IPS DF 6.9 (cell line): ENCODE measurements at regions not wholly inside any gene's neighbourhood (a gene's known extent, or its start where the extent isn't known, plus 50 kb on each side); places are given as distances from the start of the nearest gene placed in this dataset.
"Not testable (repeated sequence)": the region's sequence is repeated elsewhere in the genome, so short reads cannot be mapped to it uniquely, and the experiment has no call there.

Source experiments
- DNase-seq: peaks from one replicate; pipeline ENCODE4 v3.0.0-alpha.2; 2013; ENCODE audit warnings: low read depth, low spot score
- H3K27ac ChIP-seq: one replicate; pipeline ENCODE4 v1.5.1; 2013; ENCODE audit warnings: low read length, control low read depth
- H3K27me3 ChIP-seq: 2 replicates; pipeline ENCODE4 v1.6.1; 2013; ENCODE audit warnings: mild to moderate bottlenecking, low read length; ENCODE audit not compliant: control insufficient read depth, insufficient read depth
- H3K36me3 ChIP-seq: 2 replicates; pipeline ENCODE4 v1.6.1; 2013; ENCODE audit warnings: low read length; ENCODE audit not compliant: control insufficient read depth, insufficient read depth
- H3K4me1 ChIP-seq: 2 replicates; pipeline ENCODE4 v1.6.1; 2013; ENCODE audit warnings: low read length; ENCODE audit not compliant: control insufficient read depth, insufficient read depth
- H3K4me3 ChIP-seq: 2 replicates; pipeline ENCODE4 v1.5.1; 2013; ENCODE audit warnings: mild to moderate bottlenecking, low read length
- H3K9me3 ChIP-seq: 2 replicates; pipeline ENCODE4 v1.6.1; 2013; ENCODE audit warnings: low read length, inconsistent platforms; ENCODE audit not compliant: control insufficient read depth, insufficient read depth
- WGBS: extraction: QIAGEN DNeasy Blood & Tissue Kit; methylation state at CpG from one replicate; pipeline ENCODE4 v1.1.7; 2013; ENCODE audit warnings: mixed read lengths, missing lambda C conversion rate; ENCODE audit not compliant: insufficient read length, insufficient coverage; 5-methylcytosine and 5-hydroxymethylcytosine counted together

DNA sequence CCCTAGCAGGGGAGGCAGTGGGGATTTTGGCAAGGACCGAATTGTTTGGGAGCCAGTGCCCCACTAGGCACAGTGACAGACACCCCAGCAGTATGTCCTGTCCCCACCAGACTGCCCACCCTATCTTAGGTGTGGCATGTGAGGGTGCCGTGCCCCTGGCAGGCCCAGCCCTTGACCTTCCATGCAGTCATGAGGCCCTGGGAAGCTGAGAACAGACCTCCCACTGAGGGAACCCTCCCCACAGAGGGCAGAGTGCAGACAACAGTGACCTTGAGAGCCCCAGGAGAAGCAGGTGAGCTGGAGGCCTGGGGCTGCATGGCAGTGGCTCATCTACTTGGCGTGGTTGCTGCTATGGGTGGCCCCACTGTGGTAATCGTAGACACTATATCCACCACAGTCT, 538.1 kb downstream of the GOLGA6L6 start:
- not testable (repeated sequence) for H3K27ac ChIP-seq, H3K4me3 ChIP-seq, H3K9me3 ChIP-seq, DNase-seq, H3K36me3 ChIP-seq, H3K4me1 ChIP-seq, H3K27me3 ChIP-seq
- no CpG with 5 or more reads among the region's 4 CpGs for WGBS

DNA sequence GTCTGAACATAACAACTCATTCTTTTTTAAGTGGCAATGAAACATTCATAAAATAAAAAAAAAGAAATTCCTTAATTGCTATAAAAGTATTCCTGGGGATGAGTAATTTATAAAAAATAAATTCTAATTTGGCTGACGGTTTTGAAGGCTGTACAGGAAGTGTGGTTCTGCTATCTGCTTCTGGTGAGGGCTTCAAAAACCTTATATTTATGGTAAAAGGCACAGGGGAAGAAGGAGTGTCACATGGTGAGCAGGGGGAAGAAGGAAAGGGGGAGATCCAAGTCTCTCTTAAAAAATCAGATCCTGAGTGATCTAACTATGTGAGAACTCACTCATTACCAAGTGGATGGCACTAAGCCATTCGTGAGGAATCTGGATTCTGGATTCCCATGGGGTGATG, 539.0 kb downstream of the GOLGA6L6 start:
- not testable (repeated sequence) for H3K4me3 ChIP-seq, H3K4me1 ChIP-seq, H3K9me3 ChIP-seq, H3K27ac ChIP-seq, DNase-seq, H3K27me3 ChIP-seq, H3K36me3 ChIP-seq
- WGBS: no CpG with 5 or more reads among the region's 2 CpGs

DNA sequence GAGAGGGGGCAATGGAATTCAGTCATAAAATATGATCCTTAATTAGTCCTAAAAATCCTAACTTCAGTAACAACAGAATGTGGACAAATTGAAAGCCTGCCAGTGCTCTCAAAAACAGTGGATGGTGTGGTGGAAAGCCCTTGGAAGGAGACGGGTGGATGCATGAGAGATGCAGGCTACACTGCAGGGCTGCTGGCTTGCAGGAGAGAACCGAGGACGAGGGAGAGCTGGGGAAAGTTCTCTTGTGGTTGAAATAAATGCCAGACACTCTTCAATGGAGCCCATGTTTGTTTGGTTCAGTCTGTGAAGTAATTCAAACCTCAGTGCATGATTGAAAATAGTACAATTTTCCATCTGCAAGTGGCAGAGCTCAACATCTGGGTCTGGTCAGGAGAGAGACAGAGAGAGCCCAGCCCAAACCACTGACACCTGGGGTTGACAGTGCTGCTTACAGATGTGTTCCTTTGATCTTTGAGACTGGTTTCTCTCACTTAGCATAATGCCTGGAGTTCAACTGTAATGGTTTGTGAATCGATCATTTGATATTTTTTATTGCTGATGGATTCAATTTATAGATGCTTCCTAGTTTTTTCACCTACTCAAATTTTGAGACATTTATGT, 544.9 kb downstream of the GOLGA6L6 start:
- H3K4me3 ChIP-seq, H3K27ac ChIP-seq, H3K36me3 ChIP-seq, H3K27me3 ChIP-seq, DNase-seq, H3K4me1 ChIP-seq, H3K9me3 ChIP-seq: not testable (repeated sequence)
- no CpG with 5 or more reads among the region's 4 CpGs for WGBS

DNA sequence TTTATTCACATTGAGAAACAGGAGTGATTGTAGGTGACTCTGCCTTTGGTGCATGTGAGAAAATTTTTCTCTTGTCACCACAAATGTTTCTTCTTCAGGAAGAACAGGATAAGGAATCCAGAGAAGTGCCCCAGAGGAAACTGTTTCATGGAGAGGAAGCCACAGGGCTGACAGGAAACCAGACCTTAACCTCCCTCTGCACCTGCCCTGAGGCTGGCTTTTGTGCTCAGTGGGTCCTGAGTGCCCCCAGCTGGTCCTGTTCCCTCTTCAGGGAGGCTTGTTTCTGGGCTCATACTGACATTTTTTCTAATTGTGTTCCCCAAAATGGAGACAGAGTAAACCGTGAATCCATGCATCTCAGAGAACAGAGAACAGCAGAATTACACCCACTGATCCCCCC, 546.3 kb downstream of the GOLGA6L6 start:
- WGBS: no CpG with 5 or more reads among the region's 1 CpG
- not testable (repeated sequence) for H3K27me3 ChIP-seq

DNA sequence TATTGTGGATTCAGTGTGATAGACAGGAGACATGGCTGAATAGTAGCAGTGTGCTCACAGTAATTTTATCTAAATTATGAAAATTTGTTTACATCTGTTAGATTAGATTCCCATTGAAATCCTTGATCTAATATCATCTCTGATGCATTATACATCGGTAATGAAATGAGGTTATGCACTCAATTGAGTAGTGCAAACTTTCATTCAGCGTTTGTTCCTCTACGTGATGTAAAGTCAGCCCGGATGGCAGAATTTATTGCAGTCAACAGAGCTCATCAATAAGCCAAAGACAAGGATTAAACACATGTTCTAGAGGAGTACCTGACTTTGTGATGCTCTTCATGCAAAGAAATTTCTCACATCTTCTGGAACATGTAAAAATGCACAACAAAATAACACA, 549.2 kb downstream of the GOLGA6L6 start:
- H3K4me3 ChIP-seq: no peak overlapping the region
- no peaks in the 10 kb centered on the region for H3K4me1 ChIP-seq
- peaks cover 2% of the 10 kb centered on the region; the same call in 1 of the 2 replicates for H3K9me3 ChIP-seq
- no peak for DNase-seq
- H3K36me3 ChIP-seq: no peaks in the 10 kb centered on the region
- no peaks in the 10 kb centered on the region for H3K27me3 ChIP-seq
- WGBS: no CpG with 5 or more reads among the region's 4 CpGs
- H3K27ac ChIP-seq: no peak overlapping the region

More for the DNA sequence above, 546.3 kb downstream of the GOLGA6L6 start:
- not testable (repeated sequence) for DNase-seq, H3K27ac ChIP-seq, H3K4me3 ChIP-seq, H3K4me1 ChIP-seq, H3K9me3 ChIP-seq, H3K36me3 ChIP-seq

DNA sequence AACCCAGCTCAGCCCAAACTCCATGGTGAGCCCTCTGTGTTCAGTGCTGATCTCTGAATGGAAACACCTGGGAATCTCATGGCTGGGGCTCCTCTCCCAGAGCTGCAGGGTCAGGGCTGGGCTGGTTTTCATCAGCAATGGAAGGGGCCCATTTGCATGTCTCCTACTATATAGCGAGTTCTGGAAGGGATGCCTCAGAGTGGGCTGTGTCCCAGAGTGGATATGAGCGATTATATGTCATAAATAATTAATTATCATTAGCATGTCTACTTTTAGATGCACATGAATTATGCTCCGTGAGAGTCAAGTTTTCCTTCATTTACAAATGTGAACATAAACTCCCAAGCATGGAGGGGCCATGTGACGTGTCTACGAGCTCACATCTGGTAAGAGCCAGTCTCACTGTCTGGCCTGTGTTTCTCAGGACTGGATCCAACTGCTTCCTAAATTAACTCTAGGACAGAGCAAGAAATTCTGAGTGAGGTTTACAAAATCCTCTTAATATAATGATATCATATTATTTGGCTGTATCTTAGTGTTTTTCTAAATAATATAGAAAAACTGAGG, 553.4 kb downstream of the GOLGA6L6 start:
- no peaks in the 10 kb centered on the region for H3K27me3 ChIP-seq
- H3K27ac ChIP-seq: no peak overlapping the region
- no CpG with 5 or more reads among the region's 5 CpGs for WGBS
- H3K36me3 ChIP-seq: no peaks in the 10 kb centered on the region
- peaks cover 3% of the 10 kb centered on the region; the same call in 1 of the 2 replicates for H3K9me3 ChIP-seq
- DNase-seq: no peak
- H3K4me3 ChIP-seq: no peak overlapping the region
- H3K4me1 ChIP-seq: no peaks in the 10 kb centered on the region

DNA sequence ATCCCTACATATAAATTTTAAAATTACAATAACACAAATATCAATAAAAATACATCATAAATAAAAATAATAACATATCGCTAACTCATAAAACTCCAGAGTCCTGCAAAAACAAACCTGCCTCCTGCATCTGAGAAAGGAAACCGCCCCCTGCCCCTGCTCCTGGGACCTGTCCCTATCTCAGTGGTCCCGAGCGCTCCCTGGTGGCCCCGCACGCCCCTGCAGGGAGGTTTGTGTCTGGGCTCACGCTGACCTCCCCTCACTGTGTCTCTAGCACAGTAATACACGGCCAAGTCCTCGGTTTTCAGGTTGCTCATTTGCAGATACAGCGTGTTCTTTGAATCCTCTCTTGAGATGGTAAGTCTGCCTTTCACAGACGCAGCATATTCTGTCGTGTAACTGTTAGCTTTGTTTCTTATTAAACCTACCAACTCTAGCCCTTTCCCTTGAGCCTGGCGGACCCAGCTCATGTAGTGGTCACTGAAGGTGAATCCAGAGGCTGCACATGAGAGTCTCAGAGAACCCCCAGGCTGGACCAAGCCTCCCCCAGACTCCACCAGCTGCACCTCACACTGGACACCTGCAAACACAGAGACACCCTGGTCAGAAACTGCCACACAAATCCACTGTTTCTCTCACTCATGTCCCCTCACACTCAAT, 554.1 kb downstream of the GOLGA6L6 start:
- WGBS: no CpG with 5 or more reads among the region's 13 CpGs
- no peak for DNase-seq
- H3K4me1 ChIP-seq: no peaks in the 10 kb centered on the region

DNA sequence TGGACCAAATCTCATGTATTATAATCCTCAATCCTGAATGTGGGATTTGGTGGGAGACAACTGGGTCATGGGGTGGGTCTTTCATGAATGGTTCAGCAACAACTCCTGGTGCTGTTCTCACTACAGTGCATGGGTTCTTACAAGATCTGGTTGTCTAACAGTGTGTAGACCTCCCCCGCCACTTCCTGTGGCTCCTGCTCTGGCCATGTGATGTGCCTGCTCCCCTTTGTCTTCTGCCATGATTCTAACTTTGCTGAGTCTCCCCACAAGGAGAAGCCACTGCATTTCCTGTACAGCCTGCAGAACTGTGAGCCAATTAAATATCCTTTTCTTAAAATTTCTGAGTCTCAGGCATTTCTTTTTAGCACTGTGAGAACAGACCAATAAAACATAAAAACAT, 557.5 kb downstream of the GOLGA6L6 start:
- Histone ChIP-seq H3K36me3 (no peaks in the 10 kb centered on the region), H3K4me1 (no peaks in the 10 kb centered on the region), H3K4me3 (no peak overlapping the region), H3K9me3 (peaks cover 3% of the 10 kb centered on the region; the same call in 1 of the 2 replicates), H3K27ac (no peak overlapping the region), H3K27me3 (no peaks in the 10 kb centered on the region)
- no CpG with 5 or more reads among the region's 1 CpG for WGBS
- no peak for DNase-seq

More for the DNA sequence above, 554.1 kb downstream of the GOLGA6L6 start:
- H3K9me3 ChIP-seq: peaks cover 3% of the 10 kb centered on the region; the same call in 1 of the 2 replicates
- no peak overlapping the region for H3K4me3 ChIP-seq
- H3K36me3 ChIP-seq: no peaks in the 10 kb centered on the region
- no peaks in the 10 kb centered on the region for H3K27me3 ChIP-seq
- H3K27ac ChIP-seq: no peak overlapping the region

DNA sequence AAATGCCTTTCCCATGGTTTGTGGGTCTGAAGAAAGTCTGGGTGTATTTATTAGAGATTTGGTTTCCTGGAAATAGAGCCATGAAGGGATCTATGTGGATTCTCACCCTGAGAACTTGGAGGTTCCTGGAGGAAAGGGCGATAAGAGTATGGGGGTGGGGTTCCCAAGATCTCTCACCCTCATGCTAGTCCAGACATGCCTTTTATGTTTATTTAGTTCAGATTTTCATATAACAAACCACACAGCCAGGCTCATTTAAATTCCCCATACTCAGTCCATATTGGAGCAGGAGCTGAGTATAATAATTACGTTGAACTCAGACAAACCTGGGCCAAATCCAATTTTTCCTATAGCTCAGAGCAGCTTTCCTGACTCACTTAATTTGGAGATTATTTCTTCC, 566.6 kb downstream of the GOLGA6L6 start:
- H3K27me3 ChIP-seq: no peaks in the 10 kb centered on the region
- no CpG with 5 or more reads among the region's 2 CpGs for WGBS
- no peaks in the 10 kb centered on the region for H3K4me1 ChIP-seq
- DNase-seq: no peak
- H3K27ac ChIP-seq: no peak overlapping the region
- H3K4me3 ChIP-seq: no peak overlapping the region
- no peaks in the 10 kb centered on the region for H3K36me3 ChIP-seq
- peaks cover 1% of the 10 kb centered on the region; the same call in 1 of the 2 replicates for H3K9me3 ChIP-seq

DNA sequence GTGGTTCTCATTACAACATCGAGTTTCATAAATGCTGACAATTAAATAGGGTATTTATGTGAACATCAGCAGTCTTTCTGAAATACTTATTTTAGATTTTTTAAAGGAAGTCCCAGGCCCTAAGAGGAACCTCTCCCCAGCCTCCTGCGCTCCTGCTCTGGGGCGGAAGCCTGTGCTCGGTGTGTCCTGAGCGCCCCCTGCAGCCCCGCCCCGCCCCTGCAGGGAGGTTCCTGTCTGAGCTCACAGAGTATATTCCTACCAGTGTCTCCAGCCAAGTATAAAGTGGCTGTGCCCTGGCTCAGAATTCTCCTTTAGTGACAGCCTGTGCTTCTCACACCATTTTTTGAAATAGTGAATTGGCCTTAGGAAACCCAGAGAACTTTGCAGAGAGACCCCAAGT, 567.9 kb downstream of the GOLGA6L6 start:
- H3K4me3 ChIP-seq: no peak overlapping the region
- peaks cover 1% of the 10 kb centered on the region for H3K9me3 ChIP-seq
- H3K27me3 ChIP-seq: no peaks in the 10 kb centered on the region
- no peak for DNase-seq
- no peaks in the 10 kb centered on the region for H3K4me1 ChIP-seq
- H3K36me3 ChIP-seq: no peaks in the 10 kb centered on the region
- WGBS: no CpG with 5 or more reads among the region's 7 CpGs
- no peak overlapping the region for H3K27ac ChIP-seq
